ENCODE measurements at regions not wholly inside any gene's neighbourhood (a gene's known extent, or its start where the extent isn't known, plus 50 kb on each side); places are given as distances from the start of the nearest gene placed in this dataset.
A peak's percentile ranks its signal among the peaks of the same experiment; 100 is the strongest.

- 0 out of 2 replicates have a peak, but pooled peaks have one; percentile 61 for TF ChIP-seq ZNF18 (tag by site-specific recombination; IDR thresholded peaks at IDR 0.05)
- no peak for TF ChIP-seq ZNF692 (tag by site-specific recombination; IDR thresholded peaks at IDR 0.05)
- peak; percentile 59 for TF ChIP-seq BCL6B (tag by site-specific recombination; IDR thresholded peaks at IDR 0.05)
- TF ChIP-seq ZNF10 (tag by site-specific recombination; IDR thresholded peaks at IDR 0.05): no peak
- TF ChIP-seq KLF16 (tag by site-specific recombination; IDR thresholded peaks at IDR 0.05): 0 out of 2 replicates have a peak, but pooled peaks have one; percentile 52
Observed at GRCh38 chr7:82542665-82543064, 99.1 kb upstream of the CACNA2D1 start (continued).

- Histone ChIP-seq H3K9me3 (ENCODE audit: control insufficient read depth, insufficient read depth, low read depth, low read length) (no peaks in the 10 kb centered on the region), H3K27ac (ENCODE audit: extremely low read depth, low read depth, low read length) (no peak overlapping the region), H3K4me1 (ENCODE audit: control insufficient read depth, insufficient read depth, low read length) (peaks cover 15% of the 10 kb centered on the region; the same call in 1 of the 2 replicates), H3K36me3 (ENCODE audit: control insufficient read depth in 2 of 2, insufficient read depth in 1 of 2, low read length in 2 of 2) (no peaks in the 10 kb centered on the region), H3K4me3 (ENCODE audit: low read depth, low read length) (no peak overlapping the region)
- ChIA-PET POLR2A (no interaction called here), CTCF (no interaction called here)
- TF ChIP-seq ZNF645 (tag by site-specific recombination; IDR thresholded peaks at IDR 0.05) (no peak), MEIS1 (CRISPR knock-in tag; IDR thresholded peaks at IDR 0.05; ENCODE audit: borderline replicate concordance) (no peak), ZBTB26 (tag by site-specific recombination; optimal IDR thresholded peaks at IDR 0.05) (no peak), ZNF416 (tag by site-specific recombination; IDR thresholded peaks at IDR 0.05) (no peak), ZNF274 (IDR thresholded peaks at IDR 0.05; ENCODE audit: low read length) (no peak), ZNF274 (tag by site-specific recombination; IDR thresholded peaks at IDR 0.05; ENCODE audit: borderline replicate concordance) (no peak), ZNF266 (tag by site-specific recombination; IDR thresholded peaks at IDR 0.05; ENCODE audit: low read depth) (no peak), PRDM1 (tag by site-specific recombination; IDR thresholded peaks at IDR 0.05) (no peak)
Observed at GRCh38 chr7:82539969-82540368, 96.4 kb upstream of the CACNA2D1 start.

- Histone ChIP-seq H3K4me3 (ENCODE audit: low read depth, low read length) (no peak overlapping the region), H3K27ac (ENCODE audit: extremely low read depth, low read depth, low read length) (no peak overlapping the region), H3K9me3 (ENCODE audit: control insufficient read depth, insufficient read depth, low read depth, low read length) (no peaks in the 10 kb centered on the region), H3K4me1 (ENCODE audit: control insufficient read depth, insufficient read depth, low read length) (no peaks in the 10 kb centered on the region), H3K36me3 (ENCODE audit: control insufficient read depth in 2 of 2, insufficient read depth in 1 of 2, low read length in 2 of 2) (no peaks in the 10 kb centered on the region)
- ChIA-PET CTCF (no interaction called here), POLR2A (interaction anchor here (0.7 to 0.8 kb wide), 2 partner anchors 8 to 59 kb away, joined by 3 read pairs; no protein-coding TSS in a partner anchor)
- TF ChIP-seq BCL6B (tag by site-specific recombination; IDR thresholded peaks at IDR 0.05) (peak; percentile 41; the same call in 1 of the 2 replicates), TRIM28 (IDR thresholded peaks at IDR 0.05; ENCODE audit: borderline replicate concordance, low read length) (no peak)
Observed at GRCh38 chr7:82534684-82535083, 91.1 kb upstream of the CACNA2D1 start.

All from HEK293 (cell line).